CD4-positive, alpha-beta T cell treated with Interleukin-2 at 100 ng/mL for 4 hours (primary cell): ENCODE measurements at regions not wholly inside any gene's neighbourhood (a gene's known extent, or its start where the extent isn't known, plus 50 kb on each side); places are given as distances from the start of the nearest gene placed in this dataset.

Source experiments
- DNase-seq: peaks from one replicate; pipeline ENCODE4 v3.0.0-alpha.2; 2020; ENCODE audit warnings: low spot score

DNA sequence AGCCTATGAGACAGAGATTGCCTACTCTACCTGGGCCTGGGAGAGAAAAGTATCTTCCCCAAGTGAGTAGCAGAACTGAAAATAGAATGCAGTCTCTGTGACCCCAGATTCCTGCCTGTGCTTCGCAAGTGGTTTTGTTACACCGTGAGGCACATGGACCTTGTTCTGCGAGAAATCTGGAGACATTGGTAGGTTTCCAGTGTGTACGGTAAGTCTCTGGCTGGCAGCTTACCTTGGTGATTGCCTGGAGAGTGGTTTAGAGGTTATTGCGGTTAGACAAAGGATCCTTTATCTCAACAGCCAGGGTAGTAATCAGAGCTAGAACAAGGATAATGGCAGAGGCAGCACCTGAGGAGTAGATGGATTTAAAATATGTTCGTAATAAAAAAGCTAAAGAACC lies 606.0 kb upstream of the GCFC2 start:
- DNase-seq = no peak

DNA sequence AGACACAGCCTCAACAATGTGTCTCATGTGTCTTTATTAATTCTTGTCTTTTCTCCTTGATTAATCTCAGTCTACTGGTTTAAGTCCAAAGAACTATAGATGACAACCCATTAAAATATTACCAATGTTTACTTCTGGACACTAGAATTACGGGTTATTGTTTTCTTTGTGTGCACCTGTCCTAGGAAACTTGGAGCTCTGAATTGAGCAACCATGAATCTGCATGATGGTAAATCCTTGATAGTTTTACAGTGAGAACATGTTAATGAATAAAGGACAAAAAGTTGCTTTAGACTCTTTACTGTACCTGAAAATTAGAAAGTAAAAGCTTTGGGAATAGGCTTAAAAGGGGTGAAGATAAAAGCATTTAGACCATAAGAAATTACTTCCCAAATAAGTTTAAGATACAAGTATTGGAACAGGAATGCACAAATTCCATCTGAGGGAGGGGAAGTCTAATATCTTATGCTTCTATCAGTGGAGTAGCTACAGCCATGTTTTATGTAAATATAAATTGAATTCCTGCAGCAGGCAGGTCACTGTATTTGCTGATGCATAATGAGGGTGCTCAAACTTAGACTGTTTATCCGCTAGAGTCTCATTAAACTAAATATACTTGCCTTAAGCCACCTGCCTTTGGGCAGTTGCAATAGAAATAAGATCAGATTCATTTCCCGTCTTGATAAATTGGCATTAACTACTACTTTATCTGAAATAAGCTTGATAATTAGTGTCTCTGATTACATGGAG lies 603.7 kb upstream of the GCFC2 start:
- DNase-seq = no peak

DNA sequence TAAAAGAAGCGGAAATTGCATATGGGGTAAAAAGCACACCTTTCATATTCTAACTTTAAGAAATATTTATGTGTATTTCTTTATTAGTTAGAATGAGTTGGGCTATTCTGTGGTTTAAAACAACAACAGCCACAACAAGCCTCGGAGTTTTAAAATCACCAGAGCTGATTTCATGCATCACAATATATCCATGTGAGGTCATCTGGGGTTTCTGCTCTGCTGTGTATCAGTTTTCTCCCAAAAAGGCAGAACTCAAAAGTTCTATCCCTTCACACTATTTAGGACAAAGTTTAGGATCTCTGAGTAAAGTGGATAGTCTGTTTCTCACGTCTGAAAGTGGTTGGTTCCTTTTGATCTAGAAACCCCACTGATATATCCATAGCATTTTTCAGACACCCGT lies 601.5 kb upstream of the GCFC2 start:
- DNase-seq = no peak

DNA sequence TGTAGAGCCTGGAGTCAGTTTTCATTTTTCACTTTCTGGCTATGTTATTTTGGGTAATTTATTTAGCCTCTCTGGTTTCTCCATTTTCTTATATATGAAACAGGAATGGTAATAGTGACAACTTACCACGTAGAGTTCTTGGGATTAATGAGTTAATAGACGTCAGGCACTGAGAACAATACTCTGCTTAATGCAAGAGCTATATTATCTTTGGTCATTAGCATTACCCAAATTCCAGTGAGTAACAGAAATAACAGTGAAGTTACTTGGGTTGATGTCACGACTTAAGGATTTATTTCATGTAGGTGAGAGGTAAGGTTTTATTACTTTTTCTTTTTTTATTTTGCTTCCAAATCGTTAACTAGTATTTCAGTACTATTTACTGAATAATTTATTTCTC lies 601.0 kb upstream of the GCFC2 start:
- no peak for DNase-seq

DNA sequence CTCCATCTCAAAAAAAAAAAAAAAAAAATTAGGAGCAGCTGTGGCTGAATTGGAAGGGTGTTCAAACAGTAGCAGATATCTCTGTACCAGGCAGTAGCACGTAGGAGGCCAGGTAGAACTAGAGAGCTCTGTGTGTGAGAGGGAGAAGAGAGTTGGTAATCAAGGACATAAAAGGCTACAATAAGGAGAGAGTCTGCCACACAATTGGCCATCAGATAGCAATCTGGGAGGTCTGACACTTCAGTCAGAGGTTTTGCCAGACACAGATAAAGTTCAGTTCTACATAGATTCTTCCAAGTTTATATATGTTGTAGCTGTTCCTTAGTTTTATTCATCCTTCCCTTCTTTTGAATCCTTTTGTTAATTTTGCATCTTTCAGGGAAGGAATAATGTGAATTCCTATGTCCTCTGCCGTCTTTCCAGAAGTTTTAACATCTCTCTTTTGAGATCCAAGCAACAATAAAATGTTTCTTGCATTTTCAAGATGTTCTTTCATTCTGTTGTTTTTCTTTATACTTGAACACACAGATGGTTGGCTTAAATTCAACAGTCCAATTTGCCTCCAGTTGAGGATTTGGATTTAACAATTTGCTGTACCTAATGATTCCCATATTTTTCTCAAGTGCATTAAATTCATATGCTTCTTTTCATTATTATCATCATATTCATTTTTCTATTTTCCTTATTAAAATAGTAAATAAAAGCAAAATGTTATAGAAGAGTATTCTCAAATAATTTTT lies 600.3 kb upstream of the GCFC2 start:
- DNase-seq = no peak

DNA sequence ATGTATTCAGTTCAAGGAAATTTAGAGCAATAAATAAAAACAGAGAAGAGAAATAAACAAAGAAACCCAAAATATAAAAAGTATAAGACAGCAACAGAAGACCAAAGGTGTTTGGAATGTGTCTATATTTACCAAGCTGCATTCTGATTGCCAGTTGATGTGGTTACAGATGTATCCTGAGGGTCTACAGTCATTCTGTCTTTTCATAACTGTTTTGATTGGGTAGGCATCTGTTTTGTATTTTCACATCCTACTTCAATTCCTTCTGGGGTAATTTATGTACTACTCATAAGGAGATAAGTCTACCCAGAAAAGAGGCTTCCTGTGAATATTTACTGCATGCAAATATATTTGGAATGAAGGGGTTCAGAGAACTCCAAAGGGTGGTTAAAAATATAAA lies 596.8 kb upstream of the GCFC2 start:
- no peak for DNase-seq

DNA sequence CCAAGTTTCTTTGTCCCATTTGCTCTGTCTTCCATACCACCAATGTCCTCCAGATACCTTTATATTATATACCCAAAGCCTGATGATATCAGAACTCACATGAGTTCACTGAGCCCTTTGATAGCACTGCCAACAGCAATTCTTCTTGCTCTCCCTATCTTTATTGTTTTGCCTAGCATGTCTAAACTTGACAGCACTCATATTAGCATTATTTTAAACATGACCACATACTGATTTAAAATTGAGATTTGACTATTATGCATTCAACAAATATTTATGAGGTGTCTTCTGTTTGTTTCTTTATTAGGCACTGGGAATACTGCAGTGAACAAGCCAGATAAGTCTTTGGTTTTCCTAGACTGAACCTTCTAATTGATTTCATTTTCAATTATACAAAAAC lies 587.3 kb upstream of the GCFC2 start:
- no peak for DNase-seq

DNA sequence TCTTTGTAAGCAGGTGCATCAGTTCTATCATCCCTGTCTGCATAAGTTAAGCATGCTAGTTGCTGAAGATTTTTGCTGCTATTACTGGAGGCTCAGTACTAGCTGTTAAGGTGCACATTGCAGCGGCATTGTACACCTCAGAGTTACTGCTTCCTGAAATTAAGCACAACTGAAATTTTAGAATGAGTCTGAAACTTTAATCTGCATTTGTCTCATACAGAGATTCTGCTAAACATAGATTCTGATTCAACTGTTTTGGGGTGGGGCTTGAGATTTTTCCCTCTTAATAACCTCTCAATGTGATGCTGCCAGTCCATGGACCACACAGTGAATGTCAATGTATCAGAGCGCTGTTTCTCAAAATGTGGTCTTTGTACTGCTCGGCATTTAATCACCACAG lies 585.7 kb upstream of the GCFC2 start:
- no peak for DNase-seq

DNA sequence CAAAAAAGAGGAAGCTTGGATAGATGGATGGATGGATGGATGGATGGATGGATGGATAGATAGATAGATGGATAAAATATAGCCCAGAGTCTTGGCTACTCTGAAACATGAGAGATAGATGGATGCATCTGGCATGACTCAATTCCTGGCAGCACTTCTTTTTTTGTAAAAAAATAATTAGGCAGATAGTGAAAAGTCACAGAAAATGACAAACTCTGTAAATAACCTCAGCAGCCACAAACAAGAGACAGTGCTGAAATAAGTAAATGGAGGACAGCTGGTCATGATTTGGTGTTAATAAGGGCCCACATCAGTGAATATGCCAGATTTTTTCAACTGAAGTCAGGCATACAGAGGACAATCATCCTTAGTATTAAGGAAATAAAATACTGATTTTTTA lies 585.0 kb upstream of the GCFC2 start:
- no peak for DNase-seq

DNA sequence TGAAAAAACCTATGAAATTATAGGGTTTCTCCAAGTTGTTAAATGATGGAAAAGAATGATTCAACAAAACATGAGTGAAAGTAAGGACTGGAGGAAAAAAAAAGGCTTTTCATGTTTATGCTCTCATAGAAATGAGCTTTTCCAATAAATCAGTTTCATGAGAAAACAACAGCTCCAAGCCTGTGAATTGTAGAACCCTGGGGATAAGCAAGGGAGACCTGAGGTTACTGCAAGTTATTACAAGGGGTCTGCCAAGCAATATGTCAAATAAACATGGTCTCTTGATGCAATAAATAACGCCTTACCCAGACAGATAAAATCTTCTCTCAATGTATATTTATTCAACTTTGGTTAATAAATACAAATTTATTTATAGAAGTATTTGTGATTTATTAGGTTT lies 577.9 kb upstream of the GCFC2 start:
- DNase-seq = no peak

DNA sequence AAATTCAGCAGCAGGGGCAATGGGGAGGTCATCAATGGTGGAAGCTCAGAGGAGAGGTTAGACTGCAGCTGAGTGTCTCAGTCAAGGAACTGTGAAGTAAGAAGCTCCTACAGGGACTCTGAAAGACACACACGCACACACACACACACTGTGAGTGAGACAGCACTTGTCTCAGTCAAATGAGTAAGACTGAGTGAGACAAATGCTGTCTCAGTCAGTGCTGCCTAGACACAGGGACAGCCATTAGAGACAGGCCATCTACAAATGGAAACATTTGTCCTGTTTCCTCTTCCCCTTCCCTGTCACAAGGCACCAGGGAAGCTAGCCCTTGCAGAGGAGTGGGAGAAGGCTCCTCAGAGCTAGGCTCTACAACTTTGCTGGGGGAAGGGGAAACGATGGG lies 577.4 kb upstream of the GCFC2 start:
- no peak for DNase-seq

DNA sequence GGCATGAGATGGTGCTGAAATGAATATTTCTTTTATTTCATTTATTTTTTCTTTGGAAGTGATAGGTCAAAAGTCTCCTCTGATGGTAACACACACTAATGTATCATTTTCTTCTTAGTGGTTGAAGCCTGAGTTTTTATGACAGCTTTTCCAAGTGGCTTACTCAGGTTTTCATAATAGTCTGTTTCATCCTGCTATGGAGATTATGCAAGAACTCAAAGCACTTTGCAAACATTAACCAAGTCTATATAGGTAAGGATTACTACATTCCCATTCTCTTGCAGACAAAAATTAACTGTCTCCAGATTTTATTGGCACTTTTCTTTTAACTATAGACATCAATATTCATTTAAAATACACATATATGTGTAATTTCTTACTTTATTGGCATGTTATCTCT lies 572.6 kb upstream of the GCFC2 start:
- DNase-seq = no peak

DNA sequence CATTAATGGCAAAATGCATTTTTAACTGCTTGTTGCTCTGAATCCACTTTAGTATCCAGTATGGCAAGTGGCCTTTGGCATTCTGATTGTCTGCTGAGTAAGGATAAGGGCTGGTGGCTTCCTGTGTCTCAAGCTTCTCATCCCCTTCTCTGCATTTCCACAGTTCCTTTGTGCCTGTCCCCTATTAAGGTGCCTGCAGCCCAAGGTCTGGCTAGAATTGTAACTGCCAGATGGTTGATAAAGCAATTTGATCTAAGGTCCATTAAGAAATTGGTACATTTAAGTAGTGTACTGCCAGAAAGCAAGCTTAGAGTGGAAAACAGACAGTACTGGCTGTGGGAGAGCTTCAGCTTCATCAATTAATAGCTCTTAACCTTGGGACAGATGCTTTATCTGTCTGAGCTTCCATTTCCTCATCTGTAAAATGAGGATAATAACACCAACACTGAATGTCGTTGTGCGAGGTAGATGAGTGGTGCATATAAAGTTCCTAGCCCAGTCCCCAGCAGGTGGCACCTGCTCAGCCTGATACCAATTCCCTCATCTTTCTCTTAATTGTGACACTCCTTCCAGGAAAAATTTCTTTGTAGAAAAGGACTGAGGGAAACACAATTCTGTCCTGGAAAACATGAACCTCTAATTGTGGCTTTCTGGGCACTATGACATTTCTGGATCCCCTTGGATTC lies 570.6 kb upstream of the GCFC2 start:
- DNase-seq = no peak

DNA sequence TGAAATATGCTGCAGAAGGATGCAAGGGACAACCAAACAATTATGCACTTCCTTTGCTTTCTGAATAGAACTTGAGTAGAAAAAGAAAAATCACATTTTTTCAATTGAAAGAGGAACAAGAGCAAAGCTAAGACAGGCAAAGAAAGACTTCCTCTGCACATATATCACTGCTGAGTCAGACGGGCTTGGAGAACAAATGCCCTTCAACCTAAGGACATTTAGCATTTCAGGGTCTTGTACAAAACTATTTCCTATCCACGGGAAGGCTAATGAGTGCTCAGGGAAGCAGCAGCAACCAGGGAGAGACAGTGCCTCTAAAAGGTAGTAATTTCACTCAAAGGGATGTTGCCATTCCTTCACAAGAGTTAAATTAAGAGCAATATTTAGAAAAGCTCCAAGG lies 570.0 kb upstream of the GCFC2 start:
- DNase-seq = no peak

DNA sequence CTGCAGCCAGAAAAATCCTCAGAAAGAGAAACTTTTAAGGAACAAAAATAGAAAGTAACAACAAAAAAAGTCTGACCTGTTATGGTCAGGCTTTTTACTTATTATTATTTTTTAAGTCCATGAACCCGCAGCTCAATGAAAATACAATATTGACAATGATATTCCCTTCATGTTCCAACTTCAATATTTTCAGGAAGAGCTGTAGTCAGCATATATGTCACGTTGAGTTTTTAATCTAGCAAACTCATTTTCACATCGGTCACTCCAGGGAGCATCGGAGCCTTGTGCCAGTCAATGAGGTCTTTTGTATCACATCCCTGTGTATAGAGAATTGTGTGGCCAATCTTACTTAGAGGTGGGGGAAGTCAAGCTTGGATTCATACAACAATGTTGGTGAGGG lies 568.4 kb upstream of the GCFC2 start:
- DNase-seq = no peak

DNA sequence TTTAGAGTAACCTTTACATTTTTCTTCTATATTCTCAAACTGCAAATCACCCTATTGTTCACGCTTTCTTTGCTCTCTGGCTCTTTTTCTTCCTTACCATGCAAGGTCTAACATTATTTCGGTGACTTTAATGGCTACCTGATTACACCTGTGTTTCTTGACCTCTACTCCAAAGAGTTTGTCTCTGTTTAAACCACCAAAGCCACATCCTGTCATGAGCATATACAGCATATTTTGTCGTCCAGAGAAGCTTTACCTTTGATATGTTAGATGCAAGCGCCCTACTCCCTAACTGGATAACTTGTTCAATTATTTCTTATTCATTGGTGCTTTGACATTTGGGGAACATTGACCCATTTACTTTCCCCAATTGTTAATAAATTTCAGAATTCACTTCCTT lies 565.1 kb upstream of the GCFC2 start:
- no peak for DNase-seq

DNA sequence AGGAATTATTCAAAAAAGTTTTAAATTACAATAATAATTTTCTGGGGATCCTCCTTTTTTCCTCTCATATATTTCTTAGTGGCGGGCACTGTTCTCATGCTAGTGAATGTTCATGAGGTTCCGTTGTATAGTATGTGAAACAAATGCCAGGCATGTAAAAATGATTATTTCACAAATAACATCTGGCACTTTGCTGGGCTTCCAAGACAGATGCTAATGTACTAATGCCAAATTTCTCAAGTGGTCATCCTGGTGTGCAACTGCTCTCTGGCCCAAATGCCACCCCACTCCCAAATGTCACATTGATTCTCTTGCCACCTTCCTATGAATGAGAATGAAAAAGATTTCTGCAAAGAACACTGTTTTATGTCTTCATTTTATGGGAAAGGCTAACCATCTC lies 564.0 kb upstream of the GCFC2 start:
- no peak for DNase-seq

DNA sequence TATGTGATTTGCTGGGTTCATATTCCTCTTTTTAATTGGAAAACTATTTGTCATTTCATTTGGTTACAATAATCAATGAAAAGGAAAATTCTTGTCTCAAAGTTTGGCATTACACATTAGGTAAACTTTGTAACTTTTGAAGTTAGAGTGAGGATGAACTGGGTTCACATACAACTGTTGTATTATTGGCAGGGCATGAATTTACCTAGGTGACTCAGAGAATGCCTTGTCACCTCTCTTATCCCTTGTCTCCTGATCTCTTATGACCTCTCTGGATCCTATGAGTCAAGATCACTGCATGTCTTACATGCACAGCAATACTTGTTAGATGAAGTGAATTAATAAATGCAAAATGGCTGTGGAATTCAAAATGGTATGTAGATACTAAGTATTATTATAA lies 563.4 kb upstream of the GCFC2 start:
- DNase-seq = no peak

DNA sequence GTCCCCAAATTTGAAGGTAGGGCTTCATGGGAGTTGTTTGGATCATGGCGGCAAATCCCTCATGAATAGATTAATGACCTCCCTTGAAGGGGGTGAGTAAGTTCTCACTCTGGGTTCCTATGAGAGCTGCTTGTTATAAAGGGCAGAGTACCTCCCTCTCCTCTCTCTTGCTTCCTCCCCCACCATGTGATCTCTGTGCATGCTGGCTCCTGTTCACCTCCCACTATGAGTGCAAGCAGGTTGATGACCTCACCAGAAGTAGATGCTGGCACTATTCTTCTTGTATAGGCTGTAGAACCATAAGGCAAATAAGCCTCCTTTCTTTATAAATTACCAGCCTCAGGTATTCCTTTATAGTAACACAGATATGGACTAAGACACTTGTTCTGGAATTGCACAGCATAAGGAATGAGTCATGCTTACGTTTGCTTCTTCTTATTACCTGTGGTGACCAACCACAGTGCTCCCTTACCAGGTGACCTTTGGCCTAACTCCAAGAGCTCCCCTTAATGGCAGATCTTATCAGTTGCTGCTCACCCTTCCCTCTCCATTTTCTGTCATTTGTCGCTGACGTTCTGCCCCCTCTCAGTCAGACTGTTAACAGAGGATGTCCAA lies 559.5 kb upstream of the GCFC2 start:
- DNase-seq = no peak

DNA sequence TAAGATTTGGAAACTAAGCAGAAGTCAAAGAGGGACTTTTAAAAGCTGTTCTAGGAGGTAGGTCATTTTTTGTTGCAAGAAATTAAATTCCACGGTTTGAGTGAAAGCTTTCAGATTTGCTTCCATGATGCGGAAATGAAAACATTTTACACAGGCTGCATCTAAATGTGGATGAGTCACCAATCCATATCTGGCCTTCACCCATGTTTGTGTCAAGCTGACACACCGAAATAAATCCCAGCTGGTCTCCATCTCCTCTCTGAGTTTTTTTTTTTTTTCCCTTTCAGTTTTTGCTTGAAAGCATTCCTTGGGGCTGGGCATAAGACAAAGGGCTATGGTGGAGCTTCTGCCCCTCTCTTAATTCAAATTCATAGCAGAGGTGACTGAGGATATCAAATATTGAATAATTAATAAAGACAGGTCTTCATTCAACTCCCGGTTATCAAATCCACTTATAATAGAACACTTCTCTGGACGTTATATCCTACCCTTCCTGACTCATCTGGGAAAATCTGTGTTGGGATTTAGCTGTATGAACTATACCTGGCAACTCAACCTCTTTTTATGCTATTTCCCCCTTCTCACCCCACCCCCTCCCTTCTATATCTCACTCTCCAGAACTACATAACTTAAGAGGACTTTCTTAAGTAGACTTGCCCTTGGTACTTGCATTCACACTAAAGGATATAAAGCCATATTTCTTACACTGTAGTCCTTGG lies 558.3 kb upstream of the GCFC2 start:
- no peak for DNase-seq

DNA sequence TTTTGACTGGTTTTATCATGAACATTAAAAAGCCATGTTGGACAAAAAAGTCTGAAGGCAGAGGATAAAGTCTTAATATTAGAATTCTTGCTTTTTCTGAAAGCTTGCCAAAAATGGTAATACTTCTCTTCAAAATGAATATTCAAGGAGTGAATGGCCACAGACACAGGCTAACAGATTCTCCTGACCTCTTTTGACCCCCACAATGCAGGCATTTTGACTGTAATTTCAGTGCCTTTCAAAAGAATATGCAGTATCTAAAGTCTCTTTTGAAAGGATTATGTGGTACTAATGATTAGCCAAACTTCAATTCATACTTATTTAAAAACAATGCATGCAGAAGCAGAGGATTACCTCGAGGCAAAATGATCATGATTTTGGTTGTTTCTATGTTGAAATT lies 557.8 kb upstream of the GCFC2 start:
- DNase-seq = no peak

DNA sequence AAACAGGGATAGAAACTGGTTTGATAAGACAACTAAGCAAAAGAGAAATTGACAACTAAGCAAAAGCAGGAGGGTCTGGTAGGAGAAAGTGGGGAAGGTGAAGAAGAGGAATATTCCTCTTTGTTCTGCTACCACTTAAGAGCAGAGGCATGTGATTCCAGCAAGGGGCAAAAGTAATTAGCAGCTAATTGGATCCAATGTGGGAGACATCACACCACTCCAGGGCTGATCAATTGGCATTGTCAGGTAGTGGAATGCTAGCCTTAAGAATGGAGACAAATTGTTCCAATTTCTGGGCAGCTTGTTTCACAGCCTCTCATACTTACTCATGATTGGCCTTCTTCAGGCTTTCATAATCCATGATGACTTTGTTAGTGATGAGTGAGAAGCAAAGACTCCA lies 547.1 kb upstream of the GCFC2 start:
- DNase-seq = no peak
